Type B pancreatic cell (in vitro differentiated cells): ENCODE measurements at regions not wholly inside any gene's neighbourhood (a gene's known extent, or its start where the extent isn't known, plus 50 kb on each side); places are given as distances from the start of the nearest gene placed in this dataset.

ENCODE experiments used
- DNase-seq: peaks from one replicate; pipeline ENCODE4 v3.0.0; 2021; ENCODE audit warnings: mixed read lengths; ENCODE audit not compliant: unreplicated experiment; ENCODE audit errors: extremely low spot score
- H3K27ac Mint-ChIP-seq: 2 replicates; pipeline ENCODE4 v1.8.0; 2021; ENCODE audit warnings: mild to moderate bottlenecking, mixed read lengths
- H3K27me3 Mint-ChIP-seq: 2 replicates; pipeline ENCODE4 v1.8.0; 2021; ENCODE audit warnings: mixed read lengths
- H3K36me3 Mint-ChIP-seq: 2 replicates; pipeline ENCODE4 v1.8.0; 2021; ENCODE audit warnings: mixed read lengths
- H3K4me1 Mint-ChIP-seq: one replicate; pipeline ENCODE4 v1.8.0; 2021; ENCODE audit warnings: mixed read lengths; ENCODE audit not compliant: unreplicated experiment
- H3K4me3 Mint-ChIP-seq: 2 replicates; pipeline ENCODE4 v1.8.0; 2021; ENCODE audit warnings: mild to moderate bottlenecking, mixed read lengths
- H3K9me3 Mint-ChIP-seq: 2 replicates; pipeline ENCODE4 v1.8.0; 2021; ENCODE audit warnings: mixed read lengths
- CTCF ChIP-seq: fragments of 200-600 bp; sonication (generic); conservative IDR thresholded peaks from 2 replicates; pipeline ENCODE4 v1.5.0; 2021; ENCODE audit warnings: antibody characterized with exemption, mild to moderate bottlenecking

- H3K36me3 Mint-ChIP-seq = no peaks in the 10 kb centered on the region
- no peak for TF ChIP-seq CTCF
- DNase-seq = no peak
- H3K4me3 Mint-ChIP-seq = no peak overlapping the region
- peaks cover 8% of the 10 kb centered on the region for H3K9me3 Mint-ChIP-seq
- peak overlapping the region; percentile 13 for H3K27ac Mint-ChIP-seq
- peaks cover 4% of the 10 kb centered on the region for H3K27me3 Mint-ChIP-seq
- H3K4me1 Mint-ChIP-seq = peaks cover 18% of the 10 kb centered on the region
These were observed 99.3 kb downstream of the KLF4 start for GRCh38 chr9:107390279-107390678.

- TF ChIP-seq CTCF = no peak
- H3K27ac Mint-ChIP-seq = peak overlapping the region; percentile 13
- no peaks in the 10 kb centered on the region for H3K36me3 Mint-ChIP-seq
- peaks cover 8% of the 10 kb centered on the region for H3K9me3 Mint-ChIP-seq
- no peak for DNase-seq
- H3K4me1 Mint-ChIP-seq = peaks cover 18% of the 10 kb centered on the region
- H3K4me3 Mint-ChIP-seq = peak overlapping the region; percentile 16
- H3K27me3 Mint-ChIP-seq = peaks cover 4% of the 10 kb centered on the region
These were observed 99.9 kb downstream of the KLF4 start for GRCh38 chr9:107389617-107390071.

GRCh38 chr9:107388890-107389289 lies 100.7 kb downstream of the KLF4 start:
- no peak for DNase-seq
- H3K36me3 Mint-ChIP-seq = no peaks in the 10 kb centered on the region
- no peak for TF ChIP-seq CTCF
- no peak overlapping the region for H3K4me3 Mint-ChIP-seq
- peaks cover 8% of the 10 kb centered on the region for H3K9me3 Mint-ChIP-seq
- peaks cover 12% of the 10 kb centered on the region for H3K4me1 Mint-ChIP-seq
- H3K27me3 Mint-ChIP-seq = peaks cover 4% of the 10 kb centered on the region
- H3K27ac Mint-ChIP-seq = no peak overlapping the region

- H3K9me3 Mint-ChIP-seq = peaks cover 8% of the 10 kb centered on the region
- H3K27ac Mint-ChIP-seq = no peak overlapping the region
- H3K36me3 Mint-ChIP-seq = no peaks in the 10 kb centered on the region
- no peak overlapping the region for H3K4me3 Mint-ChIP-seq
- H3K27me3 Mint-ChIP-seq = peaks cover 4% of the 10 kb centered on the region
- DNase-seq = no peak
- peaks cover 12% of the 10 kb centered on the region for H3K4me1 Mint-ChIP-seq
- TF ChIP-seq CTCF = no peak
These were observed 102.2 kb downstream of the KLF4 start for GRCh38 chr9:107387409-107387808.

- H3K4me3 Mint-ChIP-seq = no peak overlapping the region
- H3K9me3 Mint-ChIP-seq = peaks cover 8% of the 10 kb centered on the region
- TF ChIP-seq CTCF = no peak
- peaks cover 4% of the 10 kb centered on the region for H3K27me3 Mint-ChIP-seq
- peaks cover 12% of the 10 kb centered on the region for H3K4me1 Mint-ChIP-seq
- H3K27ac Mint-ChIP-seq = no peak overlapping the region
- H3K36me3 Mint-ChIP-seq = no peaks in the 10 kb centered on the region
- no peak for DNase-seq
These were observed 103.2 kb downstream of the KLF4 start for GRCh38 chr9:107386396-107386795.
